ENCODE measurements at regions not wholly inside any gene's neighbourhood (a gene's known extent, or its start where the extent isn't known, plus 50 kb on each side); places are given as distances from the start of the nearest gene placed in this dataset.

- TF ChIP-seq CTCF (IDR thresholded peaks at IDR 0.05) (no peak), POLR2A (IDR thresholded peaks at IDR 0.05) (no peak)
Measured at GRCh38 chrX:40933706-40934425, 151.4 kb upstream of the USP9X start.

Data from thyroid gland (tissue), 4 donors.